GM18867 (cell line): ENCODE measurements at regions not wholly inside any gene's neighbourhood (a gene's known extent, or its start where the extent isn't known, plus 50 kb on each side); places are given as distances from the start of the nearest gene placed in this dataset.
"Not testable (repeated sequence)": the region's sequence is repeated elsewhere in the genome, so short reads cannot be mapped to it uniquely, and the experiment has no call there.

Source experiments
- ATAC-seq: cut with Tn5 transposase; IDR thresholded peaks from one replicate; pipeline ENCODE4 v1.9.1; 2021; ENCODE audit warnings: mild to moderate bottlenecking, moderate library complexity; ENCODE audit not compliant: unreplicated experiment

- ATAC-seq: no peak
Measured at GRCh38 chr14:96683562-96684289, 113.5 kb upstream of the VRK1 start.

DNA sequence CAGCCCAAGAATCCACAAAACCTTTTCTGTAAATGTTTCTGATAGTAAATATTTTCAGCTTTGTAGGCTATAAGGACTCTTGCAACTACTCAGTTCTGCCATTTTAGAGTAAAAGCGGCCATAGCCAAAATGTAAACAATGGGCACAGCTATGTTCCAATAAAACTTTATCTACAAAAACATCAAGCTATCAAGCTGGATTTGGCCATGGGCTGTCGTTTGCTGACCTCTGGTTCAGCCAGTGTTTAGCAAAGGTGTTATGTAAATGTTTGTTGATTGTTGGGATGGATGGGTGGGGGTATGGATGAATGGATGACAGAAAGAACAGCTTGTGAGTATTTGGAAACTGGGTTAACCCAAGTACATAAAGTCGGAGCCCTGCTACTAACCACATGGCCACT, 111.1 kb upstream of the VRK1 start:
- ATAC-seq: no peak

GRCh38 chr14:96688629-96689028, 108.6 kb upstream of the VRK1 start:
- no peak for ATAC-seq

DNA sequence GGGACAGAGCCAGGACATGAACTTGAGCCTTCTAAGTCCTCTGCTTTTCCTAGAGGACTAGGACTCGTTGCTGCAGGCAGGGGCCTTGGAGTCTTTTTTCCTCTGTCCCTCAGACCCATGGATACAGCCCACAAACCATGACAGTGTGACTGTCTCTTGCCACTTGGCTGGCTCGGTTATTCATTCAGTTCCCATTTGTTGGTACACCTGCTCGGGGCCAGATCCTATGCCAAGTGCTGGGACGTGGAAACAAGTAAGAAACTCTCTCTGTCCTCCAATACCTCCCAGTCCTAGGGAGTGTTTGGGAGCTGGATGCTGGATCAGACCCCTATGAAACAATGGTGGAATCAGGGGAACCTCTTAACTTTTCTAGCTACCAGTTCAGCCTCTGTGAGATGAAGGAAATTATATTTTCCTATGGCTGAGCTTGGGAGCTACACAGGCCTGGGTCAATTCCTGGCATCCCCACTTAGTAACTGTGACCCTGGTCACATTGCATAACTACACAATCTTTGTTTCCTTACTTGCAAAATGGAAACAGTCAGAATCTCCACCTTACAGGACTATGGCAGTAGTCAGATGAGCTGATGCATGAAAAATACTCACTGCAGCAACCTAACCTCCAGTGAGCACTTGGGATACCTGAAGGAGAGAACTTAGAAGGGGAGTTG, 106.3 kb upstream of the VRK1 start:
- no peak for ATAC-seq

DNA sequence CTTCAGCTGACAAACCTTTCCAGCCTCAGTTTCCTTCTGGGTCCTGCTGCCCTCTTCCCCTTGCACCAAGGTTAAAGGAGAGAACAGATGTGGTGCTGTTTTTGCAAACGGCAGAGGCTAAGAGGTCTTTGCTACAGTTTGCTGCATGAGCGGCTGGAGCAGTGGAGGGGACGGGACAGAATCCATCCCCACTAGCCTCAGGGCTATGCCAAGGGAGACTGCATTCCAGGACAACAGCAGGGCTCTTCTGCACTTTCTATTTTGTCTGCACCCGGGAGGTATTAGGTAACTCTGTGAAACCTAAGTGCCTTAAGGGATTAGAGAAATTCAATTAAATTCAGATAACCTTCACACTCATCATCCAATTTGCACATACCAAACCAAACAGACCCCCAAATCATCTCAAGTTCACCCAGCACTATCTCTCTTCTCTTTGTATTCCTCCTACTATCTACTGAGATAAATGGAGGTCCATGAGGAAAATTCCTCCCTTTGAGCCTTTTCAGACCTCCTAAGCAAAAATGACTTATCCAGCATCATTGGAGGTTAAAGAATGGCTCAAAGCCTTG, 103.8 kb upstream of the VRK1 start:
- ATAC-seq: no peak

GRCh38 chr14:96693987-96694386, 103.2 kb upstream of the VRK1 start:
- no peak for ATAC-seq

DNA sequence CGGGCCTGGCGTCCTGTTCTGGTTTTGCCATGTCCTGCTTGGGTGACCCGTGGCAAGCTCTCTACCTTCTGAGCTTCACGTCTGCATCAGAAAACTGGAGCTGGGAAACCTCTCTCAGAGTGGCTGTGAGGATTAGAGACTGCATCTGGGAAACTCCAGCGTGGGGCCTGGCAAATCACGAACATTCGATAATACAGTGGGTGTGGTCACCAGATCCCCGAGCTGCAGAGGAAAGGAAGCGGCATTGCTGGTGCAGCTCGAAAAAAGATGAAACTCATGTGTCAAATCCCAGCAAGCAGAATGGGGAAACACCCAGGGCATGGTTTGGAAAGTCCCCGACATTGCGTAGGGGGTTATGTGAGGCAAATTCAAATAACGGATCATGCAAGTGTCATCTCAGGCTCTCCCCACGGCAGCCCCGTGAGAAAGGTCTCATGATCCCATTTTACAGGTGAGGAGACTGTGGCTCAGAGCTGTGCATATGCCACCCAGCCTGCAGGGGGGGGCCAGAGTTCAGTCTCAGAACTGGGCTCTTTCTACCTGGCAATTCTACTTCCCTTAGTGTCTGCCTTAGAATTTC, 98.1 kb upstream of the VRK1 start:
- peak; percentile 46 for ATAC-seq

GRCh38 chr14:96699666-96700065, 97.5 kb upstream of the VRK1 start:
- no peak for ATAC-seq

GRCh38 chr14:96702831-96703230, 94.4 kb upstream of the VRK1 start:
- no peak for ATAC-seq

DNA sequence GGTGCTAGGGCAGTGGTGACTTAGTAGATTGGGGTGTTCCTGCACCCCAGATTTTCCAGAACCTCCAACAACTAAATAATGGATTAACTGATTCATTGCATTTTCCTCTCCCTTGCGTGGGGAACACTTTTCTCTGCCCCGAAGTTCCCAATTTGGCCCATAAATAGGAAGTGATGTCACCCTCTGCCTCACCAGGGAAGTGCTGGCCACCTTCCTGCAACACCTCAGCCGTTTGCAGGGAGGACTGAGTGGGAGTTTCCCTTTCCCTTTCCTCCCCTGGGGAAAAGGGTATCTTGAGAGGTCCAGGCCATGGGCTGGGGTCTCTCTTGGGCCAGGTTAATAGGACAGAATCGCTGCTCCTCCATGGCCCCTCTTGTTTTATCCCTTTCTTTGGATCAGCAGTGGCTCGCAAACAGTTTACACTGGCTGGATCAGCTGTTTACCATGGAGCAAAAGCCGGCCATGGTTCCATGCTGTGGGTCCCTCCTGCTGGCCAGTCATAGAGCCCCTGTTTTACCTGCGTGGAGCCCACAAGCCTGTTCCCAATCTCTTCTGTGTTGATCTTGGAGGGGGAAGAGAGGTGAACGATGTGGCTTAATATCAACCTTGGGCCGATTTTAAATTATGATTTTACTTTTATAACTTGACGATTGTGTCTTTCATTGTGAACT, 91.6 kb upstream of the VRK1 start:
- no peak for ATAC-seq

GRCh38 chr14:96706893-96707292, 90.3 kb upstream of the VRK1 start:
- ATAC-seq: no peak

GRCh38 chr14:96710060-96710666, 87.0 kb upstream of the VRK1 start:
- ATAC-seq: peak; percentile 86

GRCh38 chr14:96711559-96712267, 85.5 kb upstream of the VRK1 start:
- no peak for ATAC-seq

DNA sequence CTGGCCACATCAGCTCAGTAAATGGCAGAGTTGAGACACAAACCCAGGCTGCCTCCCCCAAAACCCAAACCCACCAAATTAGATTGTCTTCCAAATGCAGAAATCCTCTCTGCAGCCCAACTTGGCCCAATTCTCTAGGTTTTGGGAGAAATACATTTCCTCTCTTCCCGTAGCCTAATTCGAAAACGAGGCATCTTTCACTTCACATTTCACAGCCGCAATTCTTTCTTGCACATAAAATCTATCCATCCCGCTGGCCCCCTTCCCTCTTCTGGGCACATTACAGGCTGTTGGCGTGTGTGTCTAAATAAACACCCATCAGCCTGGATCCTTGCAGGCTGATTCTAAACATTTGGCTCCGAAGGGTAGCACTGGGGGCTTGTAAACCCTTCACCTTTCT, 83.8 kb upstream of the VRK1 start:
- no peak for ATAC-seq

DNA sequence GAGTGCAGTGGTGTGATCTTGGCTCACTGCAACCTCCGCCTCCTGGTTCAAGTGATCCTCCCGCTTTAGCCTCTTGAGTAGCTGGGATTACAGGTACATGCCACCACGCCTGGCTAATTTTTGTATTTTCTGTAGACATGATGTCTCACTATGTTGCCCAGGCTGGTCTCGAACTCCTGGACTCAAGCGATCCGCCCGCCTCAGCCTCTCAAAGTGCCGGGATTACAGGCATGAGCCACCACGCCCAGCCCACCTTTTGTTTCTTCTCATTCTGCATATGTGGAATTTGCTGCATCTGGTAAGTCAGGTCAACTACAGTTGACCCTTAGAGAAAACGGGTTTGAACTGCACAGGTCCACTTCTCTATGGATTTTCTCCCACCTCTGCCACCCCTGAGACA, 82.6 kb upstream of the VRK1 start:
- ATAC-seq: not testable (repeated sequence)

DNA sequence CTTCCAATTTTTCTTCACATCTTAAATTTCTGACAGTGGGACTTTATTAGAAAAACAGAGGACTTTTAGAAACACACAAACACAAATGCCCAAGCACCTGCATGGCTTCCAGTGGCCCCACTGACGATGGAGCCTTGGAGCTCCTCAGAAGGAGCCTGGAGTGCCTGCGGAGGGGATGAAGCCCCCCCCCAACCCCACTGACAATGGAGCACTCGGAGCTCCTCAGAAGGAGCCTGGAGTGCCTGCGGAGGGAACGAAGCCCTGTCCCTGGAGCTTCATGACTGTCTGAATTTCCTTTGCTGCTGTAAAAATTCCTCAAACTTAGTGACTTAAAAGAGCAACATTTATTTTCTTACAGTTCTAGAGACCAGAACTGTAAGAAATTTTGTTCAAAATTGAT, 80.1 kb upstream of the VRK1 start:
- ATAC-seq: no peak

GRCh38 chr14:96718407-96718806, 78.8 kb upstream of the VRK1 start:
- ATAC-seq: no peak

GRCh38 chr14:96720702-96721101, 76.5 kb upstream of the VRK1 start:
- ATAC-seq: not testable (repeated sequence)

DNA sequence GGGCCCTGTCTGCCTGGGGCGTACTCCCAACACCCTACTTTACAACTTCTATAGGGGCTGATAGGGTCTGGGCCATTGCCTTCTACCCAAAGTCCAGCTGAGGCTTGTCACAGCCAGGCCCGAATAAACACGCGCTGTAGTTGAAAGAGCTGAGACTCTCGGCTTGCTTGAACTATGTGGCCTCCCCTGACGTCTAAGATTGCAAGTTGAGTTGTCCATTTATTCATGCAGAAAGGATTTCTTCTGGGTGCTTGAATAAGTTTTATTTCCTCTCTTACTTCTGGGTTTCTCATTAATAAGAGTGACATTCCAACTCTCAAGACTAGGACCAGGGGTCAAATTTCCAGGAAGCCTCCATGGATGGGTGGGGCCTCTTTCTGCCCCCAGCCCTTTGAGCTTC, 74.4 kb upstream of the VRK1 start:
- no peak for ATAC-seq

- no peak for ATAC-seq
Measured at GRCh38 chr14:96723946-96724345, 73.2 kb upstream of the VRK1 start.
